Fibroblast of lung (primary cell): ENCODE measurements at regions not wholly inside any gene's neighbourhood (a gene's known extent, or its start where the extent isn't known, plus 50 kb on each side); places are given as distances from the start of the nearest gene placed in this dataset.

ENCODE experiments used
- DNase-seq, 2 donors: peaks; one replicate each; pipeline versions ENCODE4 v3.0.0 to v3.0.0-alpha.2; 2010; ENCODE audit warnings: low read depth in 2 of 2
- H2AFZ ChIP-seq: 2 replicates; pipeline ENCODE4 v1.5.1; 2012; ENCODE audit warnings: low read length, control low read depth, inconsistent platforms
- H3K27ac ChIP-seq: 2 replicates; pipeline ENCODE4 v1.5.1; 2011; ENCODE audit warnings: low read length, control low read depth; ENCODE audit not compliant: insufficient read depth
- H3K27me3 ChIP-seq: 2 replicates; pipeline ENCODE4 v1.5.1; 2011; ENCODE audit warnings: mild to moderate bottlenecking, low read length; ENCODE audit not compliant: control insufficient read depth, insufficient read depth
- H3K36me3 ChIP-seq: 2 replicates; pipeline ENCODE4 v1.5.1; 2011; ENCODE audit warnings: low read length; ENCODE audit not compliant: control insufficient read depth, insufficient read depth
- H3K4me1 ChIP-seq: 2 replicates; pipeline ENCODE4 v1.5.1; 2011; ENCODE audit warnings: low read length; ENCODE audit not compliant: control insufficient read depth, insufficient read depth; ENCODE audit errors: extremely low read depth
- H3K4me2 ChIP-seq: 2 replicates; pipeline ENCODE4 v1.5.1; 2011; ENCODE audit warnings: low read length, control low read depth; ENCODE audit not compliant: insufficient read depth; ENCODE audit errors: extremely low read depth
- H3K4me3 ChIP-seq, 4 experiments: fragments of 200-600 bp in 1 of 4; sonication (generic) in 1 of 4; replicated peaks in 1 of 4; 2 replicates each; pipeline ENCODE4 v1.5.1; 2011 to 2016; ENCODE audit warnings: low read length in 4 of 4, low read depth in 3 of 4, mild to moderate bottlenecking in 3 of 4, control low read depth in 2 of 4, inconsistent platforms in 1 of 4, mixed read lengths in 1 of 4; ENCODE audit not compliant: insufficient read depth in 1 of 4; ENCODE audit errors: control extremely low read depth in 1 of 4
- H3K79me2 ChIP-seq: 2 replicates; pipeline ENCODE4 v1.5.1; 2012; ENCODE audit warnings: mild to moderate bottlenecking, low read length, inconsistent platforms; ENCODE audit not compliant: control insufficient read depth, insufficient read depth
- H3K9ac ChIP-seq: 2 replicates; pipeline ENCODE4 v1.5.1; 2011; ENCODE audit warnings: mild to moderate bottlenecking, low read length, control low read depth; ENCODE audit not compliant: insufficient read depth
- H3K9me3 ChIP-seq: 2 replicates; pipeline ENCODE4 v1.5.1; 2012; ENCODE audit warnings: low read depth, low read length; ENCODE audit not compliant: control insufficient read depth, insufficient read depth
- H4K20me1 ChIP-seq: 2 replicates; pipeline ENCODE4 v1.5.1; 2011; ENCODE audit warnings: low read length; ENCODE audit not compliant: control insufficient read depth, insufficient read depth; ENCODE audit errors: extremely low read depth
- CTCF ChIP-seq, 2 donors: IDR thresholded peaks in 1 of 2; conservative IDR thresholded peaks in 1 of 2; 1 replicate in 1 of 2; 2 replicates in 1 of 2; pipeline ENCODE4 v1.5.1; 2011 to 2012; ENCODE audit warnings: low read length in 2 of 2, control low read depth in 1 of 2, inconsistent platforms in 1 of 2, low read depth in 1 of 2, mild to moderate bottlenecking in 1 of 2
- EZH2 ChIP-seq: IDR thresholded peaks from 2 replicates; pipeline ENCODE4 v1.5.1; 2012; ENCODE audit warnings: low read length, control low read depth, mild to moderate bottlenecking; ENCODE audit errors: missing control alignments

- no peaks in the 10 kb centered on the region for H3K4me1 ChIP-seq
- no peak overlapping the region for H3K4me2 ChIP-seq
- no peaks in the 10 kb centered on the region for H3K79me2 ChIP-seq
- H3K9ac ChIP-seq: no peak overlapping the region
- no peak for TF ChIP-seq CTCF (conservative IDR thresholded peaks at IDR 0.05 in 1 of 2, IDR thresholded peaks at IDR 0.05 in 1 of 2; ENCODE audit: low read depth in 1 of 2, low read length in 2 of 2)
- no peak for TF ChIP-seq EZH2
- H3K36me3 ChIP-seq: no peaks in the 10 kb centered on the region
- H3K4me3 ChIP-seq: no peak overlapping the region
- H3K27ac ChIP-seq: no peak overlapping the region
- no peak overlapping the region for H2AFZ ChIP-seq
- no peaks in the 10 kb centered on the region for H3K27me3 ChIP-seq
- H3K9me3 ChIP-seq: no peaks in the 10 kb centered on the region
- no peak for DNase-seq
- H4K20me1 ChIP-seq: no peaks in the 10 kb centered on the region
Observed at GRCh38 chr1:83017276-83017675, 981.7 kb downstream of the TTLL7 start.

GRCh38 chr1:83016354-83016849 lies 982.5 kb downstream of the TTLL7 start:
- Histone ChIP-seq H2AFZ (no peak overlapping the region), H3K9ac (no peak overlapping the region), H3K27ac (no peak overlapping the region), H4K20me1 (no peaks in the 10 kb centered on the region), H3K4me1 (no peaks in the 10 kb centered on the region), H3K4me2 (no peak overlapping the region), H3K9me3 (no peaks in the 10 kb centered on the region), H3K27me3 (no peaks in the 10 kb centered on the region), H3K79me2 (no peaks in the 10 kb centered on the region), H3K4me3 (no peak overlapping the region), H3K36me3 (no peaks in the 10 kb centered on the region)
- DNase-seq: no peak
- TF ChIP-seq CTCF (conservative IDR thresholded peaks at IDR 0.05 in 1 of 2, IDR thresholded peaks at IDR 0.05 in 1 of 2; ENCODE audit: low read depth in 1 of 2, low read length in 2 of 2): no peak
- TF ChIP-seq EZH2: no peak

- Histone ChIP-seq H2AFZ (no peak overlapping the region), H3K9ac (no peak overlapping the region), H3K4me2 (no peak overlapping the region), H3K4me1 (no peaks in the 10 kb centered on the region), H3K27ac (no peak overlapping the region), H3K4me3 (no peak overlapping the region), H3K27me3 (no peaks in the 10 kb centered on the region), H3K79me2 (no peaks in the 10 kb centered on the region), H4K20me1 (no peaks in the 10 kb centered on the region), H3K36me3 (no peaks in the 10 kb centered on the region), H3K9me3 (no peaks in the 10 kb centered on the region)
- DNase-seq: no peak
- no peak for TF ChIP-seq EZH2
- TF ChIP-seq CTCF (conservative IDR thresholded peaks at IDR 0.05 in 1 of 2, IDR thresholded peaks at IDR 0.05 in 1 of 2; ENCODE audit: low read depth in 1 of 2, low read length in 2 of 2): no peak
Observed at GRCh38 chr1:83015163-83015562, 983.8 kb downstream of the TTLL7 start.
